HEK293 (cell line): ENCODE measurements at regions not wholly inside any gene's neighbourhood (a gene's known extent, or its start where the extent isn't known, plus 50 kb on each side); places are given as distances from the start of the nearest gene placed in this dataset.

Experiments
- SP7 ChIP-seq: fragments of 450-650 bp; formaldehyde crosslinking; IDR thresholded peaks from 2 replicates; pipeline ENCODE4 v1.5.1; 2016; ENCODE audit warnings: missing biosample characterization, missing genetic modification characterization
- ZNF416 ChIP-seq: fragments of 450-650 bp; formaldehyde crosslinking; IDR thresholded peaks from 2 replicates; pipeline ENCODE4 v1.5.1; 2016; ENCODE audit warnings: missing biosample characterization, missing genetic modification characterization
- ZNF701 ChIP-seq: fragments of 450-650 bp; formaldehyde crosslinking; IDR thresholded peaks from 2 replicates; pipeline ENCODE4 v1.5.1; 2016; ENCODE audit warnings: missing biosample characterization, missing genetic modification characterization
- TF ChIP-seq, protein P1 (sequence below): sonication (generic); formaldehyde crosslinking; IDR thresholded peaks from 2 replicates; pipeline ENCODE4 v1.8.1; 2022; ENCODE audit warnings: mild to moderate bottlenecking, moderate library complexity, missing genetic modification reagents
- TF ChIP-seq, protein P2 (sequence below): fragments of 450-650 bp; formaldehyde crosslinking; IDR thresholded peaks from 2 replicates; pipeline ENCODE4 v1.5.1; 2016; ENCODE audit warnings: missing biosample characterization, missing genetic modification characterization

DNA sequence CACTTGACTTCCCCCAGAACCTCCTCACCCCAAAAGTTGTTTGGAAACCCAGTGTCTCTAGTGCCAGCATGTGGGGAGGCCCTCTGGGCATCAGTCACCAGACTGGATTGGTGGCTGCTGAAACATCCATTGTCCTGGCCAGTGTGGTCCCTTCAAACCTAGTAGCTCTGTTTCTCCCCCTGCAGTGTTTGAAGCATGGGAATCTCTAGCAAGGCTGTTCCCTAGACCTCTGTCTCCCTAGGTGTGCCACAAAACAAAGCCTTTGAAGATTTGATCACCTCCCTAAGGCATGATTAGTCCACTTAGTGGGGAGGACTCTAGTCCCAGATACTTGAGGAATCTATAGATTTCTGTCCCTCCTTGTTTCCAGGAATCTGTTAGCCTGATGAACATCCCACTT, 60.3 kb downstream of the ARF6 start:
- TF ChIP-seq SP7 (tag by site-specific recombination) (no peak), ZNF416 (tag by site-specific recombination) (no peak), ZNF701 (tag by site-specific recombination) (no peak)
- TF ChIP-seq, protein P1, sequence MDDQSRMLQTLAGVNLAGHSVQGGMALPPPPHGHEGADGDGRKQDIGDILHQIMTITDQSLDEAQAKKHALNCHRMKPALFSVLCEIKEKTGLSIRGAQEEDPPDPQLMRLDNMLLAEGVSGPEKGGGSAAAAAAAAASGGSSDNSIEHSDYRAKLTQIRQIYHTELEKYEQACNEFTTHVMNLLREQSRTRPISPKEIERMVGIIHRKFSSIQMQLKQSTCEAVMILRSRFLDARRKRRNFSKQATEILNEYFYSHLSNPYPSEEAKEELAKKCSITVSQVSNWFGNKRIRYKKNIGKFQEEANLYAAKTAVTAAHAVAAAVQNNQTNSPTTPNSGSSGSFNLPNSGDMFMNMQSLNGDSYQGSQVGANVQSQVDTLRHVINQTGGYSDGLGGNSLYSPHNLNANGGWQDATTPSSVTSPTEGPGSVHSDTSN (CRISPR knock-in tag), result no peak
- TF ChIP-seq, protein P2, sequence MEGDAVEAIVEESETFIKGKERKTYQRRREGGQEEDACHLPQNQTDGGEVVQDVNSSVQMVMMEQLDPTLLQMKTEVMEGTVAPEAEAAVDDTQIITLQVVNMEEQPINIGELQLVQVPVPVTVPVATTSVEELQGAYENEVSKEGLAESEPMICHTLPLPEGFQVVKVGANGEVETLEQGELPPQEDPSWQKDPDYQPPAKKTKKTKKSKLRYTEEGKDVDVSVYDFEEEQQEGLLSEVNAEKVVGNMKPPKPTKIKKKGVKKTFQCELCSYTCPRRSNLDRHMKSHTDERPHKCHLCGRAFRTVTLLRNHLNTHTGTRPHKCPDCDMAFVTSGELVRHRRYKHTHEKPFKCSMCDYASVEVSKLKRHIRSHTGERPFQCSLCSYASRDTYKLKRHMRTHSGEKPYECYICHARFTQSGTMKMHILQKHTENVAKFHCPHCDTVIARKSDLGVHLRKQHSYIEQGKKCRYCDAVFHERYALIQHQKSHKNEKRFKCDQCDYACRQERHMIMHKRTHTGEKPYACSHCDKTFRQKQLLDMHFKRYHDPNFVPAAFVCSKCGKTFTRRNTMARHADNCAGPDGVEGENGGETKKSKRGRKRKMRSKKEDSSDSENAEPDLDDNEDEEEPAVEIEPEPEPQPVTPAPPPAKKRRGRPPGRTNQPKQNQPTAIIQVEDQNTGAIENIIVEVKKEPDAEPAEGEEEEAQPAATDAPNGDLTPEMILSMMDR (tag by site-specific recombination), result no peak
